Neural cell (in vitro differentiated cells): ENCODE measurements at regions not wholly inside any gene's neighbourhood (a gene's known extent, or its start where the extent isn't known, plus 50 kb on each side); places are given as distances from the start of the nearest gene placed in this dataset.

Experiments
- H2AFZ ChIP-seq: fragments of 200-600, 300-800 bp; sonication (generic), shearing (Covaris generic); 2 replicates; pipeline ENCODE4 v1.6.0; 2014; ENCODE audit warnings: low read depth, mild to moderate bottlenecking, antibody characterized with exemption, low read length, moderate library complexity
- H3F3A ChIP-seq: fragments of 200-600 bp; shearing (Covaris generic); 2 replicates; pipeline ENCODE4 v1.6.1; 2016; ENCODE audit warnings: mild to moderate bottlenecking, moderate library complexity, mixed read lengths, antibody characterized with exemption, low read length; ENCODE audit not compliant: insufficient read depth, poor library complexity, severe bottlenecking
- H3K27ac ChIP-seq: fragments of 200-600, 300-800 bp; sonication (generic), shearing (Covaris generic); 2 replicates; pipeline ENCODE4 v1.5.1; 2014; ENCODE audit warnings: mild to moderate bottlenecking, low read length, moderate library complexity
- H3K27me3 ChIP-seq: fragments of 300-800, 200-600 bp; sonication (generic), shearing (Covaris generic); 2 replicates; pipeline ENCODE4 v1.6.0; 2014; ENCODE audit warnings: mild to moderate bottlenecking, low read depth, low read length, moderate library complexity; ENCODE audit not compliant: insufficient read depth
- H3K36me3 ChIP-seq: fragments of 300-800, 200-600 bp; sonication (generic), shearing (Covaris generic); 2 replicates; pipeline ENCODE4 v1.5.1; 2014; ENCODE audit warnings: mild to moderate bottlenecking, antibody characterized with exemption, low read length, moderate library complexity; ENCODE audit not compliant: insufficient read depth
- H3K4me2 ChIP-seq: fragments of 300-800, 200-600 bp; sonication (generic), shearing (Covaris generic); 2 replicates; pipeline ENCODE4 v1.6.0; 2014; ENCODE audit warnings: mild to moderate bottlenecking, low read length
- H3K4me3 ChIP-seq: fragments of 300-800, 200-600 bp; sonication (generic), shearing (Covaris generic); 2 replicates; pipeline ENCODE4 v1.5.1; 2014; ENCODE audit warnings: mild to moderate bottlenecking, low read length, moderate library complexity
- H3K79me2 ChIP-seq: fragments of 200-600 bp; shearing (Covaris generic); replicated peaks from 2 replicates; pipeline ENCODE4 v1.6.0; 2014; ENCODE audit warnings: mild to moderate bottlenecking, low read length, moderate library complexity; ENCODE audit not compliant: insufficient read depth
- H3K9ac ChIP-seq: fragments of 300-800, 200-600 bp; sonication (generic), shearing (Covaris generic); 2 replicates; pipeline ENCODE4 v1.6.1; 2016; ENCODE audit warnings: mild to moderate bottlenecking, low read length, mixed read lengths
- H3K9me2 ChIP-seq: fragments of 200-600 bp; shearing (Covaris generic); 2 replicates; pipeline ENCODE4 v1.6.1; 2016; ENCODE audit warnings: mild to moderate bottlenecking, low read length, mixed read lengths; ENCODE audit not compliant: insufficient read depth
- H3K9me3 ChIP-seq: fragments of 200-600, 300-800 bp; sonication (generic), shearing (Covaris generic); 2 replicates; pipeline ENCODE4 v1.6.1; 2016; ENCODE audit warnings: mild to moderate bottlenecking, mixed run types, low read length, moderate library complexity, mixed read lengths
- H4K20me1 ChIP-seq: fragments of 200-600 bp; shearing (Covaris generic); 2 replicates; pipeline ENCODE4 v1.6.1; 2016; ENCODE audit warnings: mild to moderate bottlenecking, mixed run types; ENCODE audit not compliant: insufficient read depth
- CTCF ChIP-seq: fragments of 450-650 bp; IDR thresholded peaks from 2 replicates; pipeline ENCODE4 v1.5.1; 2014; ENCODE audit warnings: antibody characterized with exemption, mild to moderate bottlenecking, moderate library complexity; ENCODE audit not compliant: poor library complexity, severe bottlenecking
- EP300 ChIP-seq: fragments of 450-650 bp; conservative IDR thresholded peaks from 2 replicates; pipeline ENCODE4 v1.6.1; 2014; ENCODE audit warnings: antibody characterized with exemption, mild to moderate bottlenecking, moderate library complexity; ENCODE audit not compliant: poor library complexity, severe bottlenecking
- EZH2 ChIP-seq: fragments of 200-600, 300-800 bp; shearing (Covaris generic), sonication (generic); IDR thresholded peaks from 2 replicates; pipeline ENCODE4 v1.6.1; 2014; ENCODE audit warnings: antibody characterized with exemption, low read length, borderline replicate concordance, mild to moderate bottlenecking; ENCODE audit not compliant: insufficient read depth, poor library complexity, severe bottlenecking
- MXI1 ChIP-seq: fragments of 450-650 bp; conservative IDR thresholded peaks from 2 replicates; pipeline ENCODE4 v1.6.1; 2014; ENCODE audit warnings: antibody characterized with exemption, mild to moderate bottlenecking; ENCODE audit not compliant: poor library complexity, severe bottlenecking
- POLR2AphosphoS5 ChIP-seq: IDR thresholded peaks from 2 replicates; pipeline ENCODE4 v1.6.1; 2012
- RAD21 ChIP-seq: fragments of 450-650 bp; conservative IDR thresholded peaks from 2 replicates; pipeline ENCODE4 v1.6.1; 2014; ENCODE audit warnings: antibody characterized with exemption, mild to moderate bottlenecking, moderate library complexity
- REST ChIP-seq: IDR thresholded peaks from 2 replicates; pipeline ENCODE4 v1.6.1; 2012; ENCODE audit warnings: borderline replicate concordance
- SMC3 ChIP-seq: fragments of 450-650 bp; conservative IDR thresholded peaks from 2 replicates; pipeline ENCODE4 v1.6.1; 2014; ENCODE audit warnings: antibody characterized with exemption, mild to moderate bottlenecking, moderate library complexity; ENCODE audit not compliant: poor library complexity
- TAF1 ChIP-seq: IDR thresholded peaks from 2 replicates; pipeline ENCODE4 v1.6.1; 2012; ENCODE audit warnings: low read depth

- no peaks in the 10 kb centered on the region for H3K36me3 ChIP-seq
- H3K4me3 ChIP-seq, result no peak overlapping the region
- H3F3A ChIP-seq, result no peaks in the 10 kb centered on the region
- H3K4me2 ChIP-seq, result no peak overlapping the region
- H3K9me3 ChIP-seq, result no peaks in the 10 kb centered on the region
- no peaks in the 10 kb centered on the region for H3K27me3 ChIP-seq
- no peak for TF ChIP-seq EP300
- TF ChIP-seq CTCF, result no peak
- TF ChIP-seq REST, result no peak
- no peak for TF ChIP-seq RAD21
- no peak for TF ChIP-seq TAF1
- no peak for TF ChIP-seq SMC3
- no peak for TF ChIP-seq EZH2
- TF ChIP-seq POLR2AphosphoS5, result no peak
- TF ChIP-seq MXI1, result no peak
- H3K27ac ChIP-seq, result no peak overlapping the region
- H3K79me2 ChIP-seq, result no peaks in the 10 kb centered on the region
- H3K9me2 ChIP-seq, result no peaks in the 10 kb centered on the region
- H3K9ac ChIP-seq, result no peak overlapping the region
- H4K20me1 ChIP-seq, result no peaks in the 10 kb centered on the region
- H2AFZ ChIP-seq, result no peak overlapping the region
Measured at GRCh38 chr6:22184371-22184770, 112.5 kb downstream of the PRL start.

- Histone ChIP-seq H3K36me3 (no peaks in the 10 kb centered on the region), H3K4me2 (no peak overlapping the region), H3K9me3 (no peaks in the 10 kb centered on the region), H3K9me2 (no peaks in the 10 kb centered on the region), H3K4me3 (no peak overlapping the region), H4K20me1 (no peaks in the 10 kb centered on the region), H3K27me3 (no peaks in the 10 kb centered on the region), H3K79me2 (no peaks in the 10 kb centered on the region), H3F3A (no peaks in the 10 kb centered on the region), H3K9ac (no peak overlapping the region), H3K27ac (no peak overlapping the region), H2AFZ (no peak overlapping the region)
- TF ChIP-seq POLR2AphosphoS5 (no peak), EZH2 (no peak), MXI1 (no peak), EP300 (no peak), CTCF (no peak), RAD21 (no peak)
Measured at GRCh38 chr6:22189946-22190345, 106.9 kb downstream of the PRL start.
